ENCODE measurements at regions not wholly inside any gene's neighbourhood (a gene's known extent, or its start where the extent isn't known, plus 50 kb on each side); places are given as distances from the start of the nearest gene placed in this dataset.

DNA sequence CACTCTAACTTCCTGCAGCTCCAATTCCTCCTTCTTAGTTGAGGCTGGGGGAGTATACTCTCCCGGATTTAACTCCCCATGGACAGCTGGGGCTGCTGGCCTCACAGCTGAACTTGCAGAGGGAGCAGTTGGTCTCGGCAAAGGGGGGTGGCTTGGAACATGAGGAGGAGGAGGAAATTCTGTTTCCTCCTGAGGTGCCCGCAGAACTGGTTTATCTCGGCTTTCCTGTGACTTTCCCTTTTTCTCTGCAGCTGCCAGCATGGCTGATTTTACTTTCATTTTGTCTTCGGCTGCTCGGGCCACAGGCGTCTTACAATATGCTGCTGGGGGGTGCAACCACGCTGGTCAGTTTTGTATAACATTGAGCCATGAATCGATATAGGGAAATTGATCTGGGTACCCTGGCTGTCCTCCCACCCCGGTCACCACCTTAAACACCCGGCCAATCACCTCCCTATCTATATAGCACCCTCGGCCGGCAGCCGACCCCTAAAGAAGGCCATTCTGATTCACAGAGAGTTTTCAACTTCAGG is 1317.6 kb downstream of the TMEM121 start:
- no peak for DNase-seq (ENCODE audit: low read depth)

DNA sequence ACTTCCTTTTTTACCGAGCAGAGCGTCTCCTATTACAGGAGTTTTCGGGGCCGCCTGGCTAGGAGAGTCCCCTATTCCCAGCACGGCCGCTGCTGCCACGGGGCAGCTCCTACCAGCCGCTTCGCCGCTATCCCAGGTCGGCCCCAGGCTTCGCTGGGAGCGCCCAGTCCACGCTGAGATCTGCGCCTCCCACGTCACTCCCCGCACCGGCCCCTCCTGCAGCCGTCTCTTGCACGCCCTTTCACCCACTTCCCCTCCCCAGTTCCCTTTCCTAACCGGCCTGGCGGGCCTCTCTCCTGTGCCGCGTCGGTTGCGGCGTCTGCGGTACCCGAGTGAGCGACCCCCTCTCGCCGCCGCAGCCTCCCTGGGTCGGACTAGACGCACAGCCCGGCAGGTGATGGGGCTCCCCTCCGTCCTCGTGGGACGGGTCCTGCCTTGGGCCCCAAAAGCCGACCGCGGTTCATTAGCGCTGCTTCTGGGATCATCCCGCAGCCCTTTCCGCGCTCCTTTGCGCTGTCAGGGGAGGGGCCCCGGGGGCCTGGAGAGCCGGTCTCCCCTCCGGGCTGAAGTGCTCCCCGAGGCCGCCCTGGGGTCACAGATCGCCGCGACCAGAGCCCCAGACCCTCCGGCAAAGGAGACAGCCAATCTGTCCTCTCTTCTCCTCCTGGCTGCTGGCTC is 1318.4 kb downstream of the TMEM121 start:
- peak; percentile 47 for DNase-seq (ENCODE audit: low read depth)

DNA sequence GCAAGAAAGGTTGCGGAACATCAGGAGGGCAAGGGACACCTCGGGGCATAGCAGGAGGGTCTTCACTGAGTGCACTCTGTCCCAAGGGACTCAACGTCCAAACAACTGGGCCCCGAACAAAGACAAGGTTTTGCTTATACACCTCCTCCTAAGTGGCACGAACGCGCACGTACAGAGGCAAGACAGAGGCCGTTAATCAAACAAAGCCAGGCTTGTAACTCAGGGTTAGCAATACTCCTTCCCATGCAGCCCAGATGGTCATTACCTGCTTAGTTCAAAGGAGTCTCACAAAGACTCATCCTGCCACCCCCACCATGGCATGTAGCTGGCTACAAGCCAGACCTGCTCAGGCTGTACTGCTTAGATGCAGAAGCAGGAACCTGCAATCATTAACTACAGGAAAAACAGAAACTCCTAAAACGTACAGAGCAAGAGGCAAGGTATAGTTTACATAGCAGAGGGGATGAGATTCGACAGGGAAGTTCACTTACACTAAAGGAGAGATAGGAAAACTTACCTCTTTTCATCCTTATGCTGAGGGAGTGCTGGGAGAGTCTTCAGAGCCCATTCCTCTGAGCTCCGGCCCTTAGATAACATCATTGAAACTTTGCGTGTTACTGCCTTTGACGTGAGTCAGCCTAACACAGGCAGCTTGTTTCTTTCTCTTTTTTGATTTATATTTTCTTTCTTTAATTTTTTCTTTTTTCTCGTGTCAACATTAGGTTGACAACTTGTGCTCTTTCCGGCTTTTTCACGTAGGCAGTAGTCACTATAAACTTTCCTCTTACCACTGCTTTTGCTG is 1319.1 kb downstream of the TMEM121 start:
- DNase-seq (ENCODE audit: low read depth) = no peak

DNA sequence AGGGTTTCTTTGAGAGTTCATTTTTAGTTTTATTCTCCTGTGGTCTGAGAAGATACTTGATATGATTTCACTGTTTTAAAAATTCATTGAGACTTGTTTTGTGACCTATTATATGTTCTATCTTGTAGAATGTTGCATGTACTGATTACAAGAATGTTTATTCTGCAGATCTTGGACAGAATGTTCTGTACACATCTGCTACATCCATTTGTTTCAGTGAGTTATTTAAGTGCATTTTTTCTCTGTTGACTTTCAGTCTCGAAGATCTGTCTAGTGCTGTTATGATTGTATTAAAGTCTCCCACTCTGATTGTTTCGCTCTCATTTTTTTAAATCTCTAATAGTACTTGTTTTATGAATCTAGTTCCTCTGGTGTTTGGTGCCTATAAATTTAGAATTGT is 1319.8 kb downstream of the TMEM121 start:
- no peak for DNase-seq (ENCODE audit: low read depth)

DNA sequence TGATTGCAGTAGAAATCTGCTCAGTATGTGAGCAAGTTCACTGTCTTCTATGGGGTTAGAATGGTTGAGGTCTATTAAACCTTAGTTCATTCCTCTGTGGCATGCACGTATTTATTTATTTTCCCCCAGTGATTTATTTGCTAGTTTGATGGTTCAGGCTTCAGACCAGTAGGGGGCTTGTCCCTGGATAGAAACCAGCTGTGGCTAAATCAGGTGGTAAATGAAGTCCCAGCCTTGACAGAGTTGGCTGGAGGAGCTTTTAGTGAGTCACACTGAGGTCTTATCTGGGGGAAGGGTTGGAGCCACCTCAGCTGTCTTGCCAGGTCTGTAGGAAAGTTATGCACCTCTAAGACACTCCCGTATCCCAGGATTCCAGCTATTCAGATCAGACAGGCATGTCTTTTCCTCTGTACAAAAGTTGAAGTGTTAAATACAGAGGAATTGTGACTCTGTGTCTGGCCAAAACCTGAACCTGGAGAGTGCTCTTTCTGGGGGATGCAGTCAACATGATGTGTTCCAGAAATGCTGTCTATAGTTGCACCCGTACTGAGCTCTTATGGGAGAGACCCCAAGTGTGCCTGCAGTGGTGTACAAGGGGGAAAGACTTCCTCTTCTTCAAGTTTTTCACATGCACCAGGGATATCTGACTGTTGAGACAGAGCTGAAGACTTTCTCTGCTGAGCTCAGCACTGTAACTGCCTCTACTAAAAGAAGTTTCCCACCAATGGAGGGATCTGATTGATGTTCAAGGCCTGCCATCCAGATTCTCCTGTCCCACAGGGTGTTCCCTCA is 1322.1 kb downstream of the TMEM121 start:
- DNase-seq (ENCODE audit: low read depth) = no peak

DNA sequence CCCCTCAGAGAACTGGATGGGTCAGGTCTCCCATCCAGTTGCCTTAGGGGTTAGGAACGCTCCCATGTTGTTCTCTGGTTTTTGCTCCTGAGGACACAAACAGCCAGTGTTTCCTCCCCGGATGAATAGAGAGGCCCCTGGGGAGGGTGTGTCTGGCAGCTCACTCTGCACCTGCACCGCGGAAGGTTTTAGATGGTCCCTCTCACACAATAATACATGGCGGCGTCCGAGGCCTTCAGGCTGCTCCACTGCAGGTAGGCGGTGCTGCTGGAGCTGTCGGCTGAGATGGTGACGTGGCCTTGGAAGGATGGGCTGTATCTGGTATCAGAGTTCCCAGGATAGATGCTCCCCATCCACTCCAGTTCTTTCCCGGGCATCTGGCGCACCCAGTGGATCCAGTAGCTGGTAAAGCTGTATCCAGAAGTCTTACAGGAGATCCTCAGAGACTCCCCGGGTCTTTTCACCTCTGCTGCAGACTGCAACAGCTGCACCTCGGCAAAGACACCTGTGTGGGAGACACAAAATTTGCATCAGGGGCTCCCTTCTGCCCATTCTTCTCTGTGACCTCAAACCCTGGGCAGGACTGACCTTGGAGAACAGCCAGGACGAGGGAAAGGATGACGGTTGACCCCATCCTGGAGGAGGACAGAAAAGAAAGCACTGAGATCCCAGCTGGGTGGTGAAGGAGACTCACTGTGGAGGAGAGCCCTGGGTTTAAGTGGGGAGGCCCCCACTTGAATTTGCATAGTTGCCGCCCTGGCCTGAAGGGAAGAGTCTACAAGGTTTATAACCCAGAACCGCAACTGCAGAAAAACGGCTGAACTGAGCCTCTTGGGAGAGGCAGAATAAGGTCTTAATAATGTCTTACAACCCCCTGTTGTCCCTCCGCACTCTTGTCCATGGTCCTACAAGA is 1324.8 kb downstream of the TMEM121 start:
- no peak for DNase-seq (ENCODE audit: low read depth)

DNA sequence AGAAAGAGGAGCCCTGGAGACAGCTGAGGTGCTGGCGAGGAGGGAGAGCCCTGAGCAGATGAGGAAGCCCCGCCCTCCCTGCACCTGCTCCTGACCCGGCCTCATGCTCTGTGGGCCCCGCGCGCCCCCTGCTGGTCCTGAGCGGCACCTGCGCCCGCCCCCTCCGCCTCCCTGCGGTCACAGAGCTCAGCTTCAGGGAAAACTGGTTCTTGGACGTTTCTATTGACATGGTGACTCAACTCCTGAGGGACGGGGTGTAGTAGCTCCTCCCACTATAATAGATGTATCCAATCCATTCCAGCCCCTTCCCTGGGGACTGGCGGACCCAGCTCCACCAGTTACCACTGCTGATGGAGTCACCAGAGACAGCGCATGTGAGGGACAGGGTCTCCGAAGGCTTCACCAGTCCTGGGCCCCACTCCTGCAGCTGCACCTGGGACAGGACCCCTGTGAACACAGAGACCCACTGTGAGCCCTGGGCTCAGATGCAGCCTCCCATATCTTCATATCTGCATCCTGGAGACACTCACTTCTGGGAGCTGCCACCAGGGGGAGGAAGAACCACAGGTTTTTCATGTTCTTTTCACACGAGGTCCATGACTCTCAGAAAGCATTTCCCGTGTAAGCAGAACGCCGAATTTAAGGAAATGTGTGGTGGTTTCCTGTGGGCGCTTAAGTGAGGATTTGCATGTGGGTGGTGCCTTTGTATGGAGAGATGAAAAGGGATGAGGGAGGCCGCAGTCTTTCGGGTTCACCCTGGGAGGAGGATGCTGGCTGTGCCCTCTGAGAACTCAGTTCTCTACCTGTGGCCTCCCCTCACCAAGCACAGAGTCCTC is 1346.4 kb downstream of the TMEM121 start:
- peak; percentile 73 for DNase-seq (ENCODE audit: low read depth)

DNA sequence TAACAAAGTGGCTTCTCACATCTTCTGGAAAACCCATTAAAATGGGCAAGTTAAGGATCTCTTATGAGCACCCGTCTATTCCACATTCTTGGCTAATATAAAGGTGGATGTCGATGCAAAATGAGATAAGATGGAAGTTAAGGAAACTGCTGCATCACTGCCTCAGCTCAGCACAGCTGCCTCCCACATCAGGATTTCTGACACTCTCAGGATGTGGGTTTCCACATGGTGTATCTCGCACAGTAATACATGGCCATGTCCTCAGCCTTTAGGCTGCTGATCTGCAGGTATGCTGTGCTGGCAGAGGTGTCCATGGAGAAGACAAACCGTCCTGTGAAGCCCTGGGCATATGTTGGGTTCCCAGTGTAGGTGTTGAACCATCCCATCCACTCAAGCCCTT is 1348.0 kb downstream of the TMEM121 start:
- DNase-seq (ENCODE audit: low read depth) = no peak

DNA sequence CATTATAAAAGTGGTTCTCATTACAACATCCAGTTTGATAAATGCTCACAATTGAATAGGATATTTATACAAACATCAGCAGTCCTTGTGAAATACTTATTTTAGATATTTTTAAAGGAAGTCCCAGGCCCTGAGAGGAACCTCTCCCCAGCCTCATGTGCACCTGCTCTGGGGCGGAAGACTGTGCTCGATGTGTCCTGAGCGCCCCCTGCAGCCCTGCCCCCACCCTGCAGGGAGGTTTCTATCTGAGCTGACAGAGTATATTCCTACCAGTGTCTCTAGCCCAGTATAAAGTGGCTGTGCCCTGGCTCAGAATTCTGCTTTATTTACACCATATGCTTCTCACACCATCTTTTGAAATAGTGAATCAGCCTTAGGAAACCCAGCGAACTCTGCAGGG is 1349.1 kb downstream of the TMEM121 start:
- DNase-seq (ENCODE audit: low read depth) = peak; percentile 9

DNA sequence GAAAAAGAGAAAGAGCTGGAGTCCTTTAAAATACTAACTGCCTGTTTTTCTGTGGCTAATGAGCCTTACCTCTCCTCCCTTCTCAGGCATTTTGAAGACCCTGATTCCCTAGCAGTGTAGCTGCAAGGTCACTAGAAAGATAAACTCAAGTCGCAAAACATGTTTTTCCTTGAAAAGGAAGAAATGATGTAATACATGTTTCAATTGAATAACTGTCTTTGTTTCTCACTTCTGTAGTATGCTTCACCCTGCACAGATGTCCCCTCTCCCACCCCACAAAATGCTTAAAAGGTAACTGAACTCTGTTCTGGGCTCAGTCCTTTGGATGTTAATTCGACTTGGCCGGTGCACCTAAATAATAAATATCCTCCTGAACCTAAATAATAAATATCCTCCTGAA is 1350.3 kb downstream of the TMEM121 start:
- no peak for DNase-seq (ENCODE audit: low read depth)

DNA sequence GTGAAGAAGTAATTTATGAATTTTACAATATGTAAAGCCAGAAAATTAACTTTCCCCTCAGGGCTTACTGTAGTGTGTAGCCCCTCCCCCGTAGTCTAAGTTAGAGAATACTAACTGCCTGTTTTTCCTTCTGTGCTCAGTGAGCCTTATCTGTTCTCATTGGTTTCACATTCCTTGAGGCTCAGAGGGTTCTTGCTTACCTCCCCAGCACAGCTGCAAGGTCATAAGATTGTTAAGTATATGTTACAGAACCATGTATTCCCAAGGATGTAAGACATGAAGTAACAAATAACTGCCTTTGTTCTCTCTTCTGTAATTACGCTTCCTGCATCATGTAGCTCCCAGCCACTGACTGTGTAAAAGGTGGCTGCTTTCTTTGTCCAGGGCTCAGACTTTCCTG is 1351.1 kb downstream of the TMEM121 start:
- no peak for DNase-seq (ENCODE audit: low read depth)

DNA sequence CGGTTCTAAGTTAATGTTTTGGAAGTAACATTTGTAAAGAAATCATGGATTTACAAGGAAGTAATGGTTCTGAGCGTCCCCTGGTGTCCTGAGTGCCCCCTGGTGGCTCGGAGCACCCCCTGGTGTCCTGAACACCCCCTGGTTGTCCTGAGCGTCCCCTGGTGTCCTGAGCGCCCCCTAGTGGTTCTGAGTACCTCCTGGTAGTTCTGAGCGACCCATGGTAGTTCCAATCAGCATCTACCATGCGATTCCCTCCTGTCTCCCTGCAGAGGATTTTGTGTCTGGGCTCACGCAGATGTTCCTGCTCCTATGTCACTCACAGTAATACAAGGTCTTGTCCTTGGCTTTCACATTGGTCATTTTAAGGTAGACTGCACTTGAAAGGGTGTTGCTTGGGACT is 1352.9 kb downstream of the TMEM121 start:
- peak; percentile 21 for DNase-seq (ENCODE audit: low read depth)

DNA sequence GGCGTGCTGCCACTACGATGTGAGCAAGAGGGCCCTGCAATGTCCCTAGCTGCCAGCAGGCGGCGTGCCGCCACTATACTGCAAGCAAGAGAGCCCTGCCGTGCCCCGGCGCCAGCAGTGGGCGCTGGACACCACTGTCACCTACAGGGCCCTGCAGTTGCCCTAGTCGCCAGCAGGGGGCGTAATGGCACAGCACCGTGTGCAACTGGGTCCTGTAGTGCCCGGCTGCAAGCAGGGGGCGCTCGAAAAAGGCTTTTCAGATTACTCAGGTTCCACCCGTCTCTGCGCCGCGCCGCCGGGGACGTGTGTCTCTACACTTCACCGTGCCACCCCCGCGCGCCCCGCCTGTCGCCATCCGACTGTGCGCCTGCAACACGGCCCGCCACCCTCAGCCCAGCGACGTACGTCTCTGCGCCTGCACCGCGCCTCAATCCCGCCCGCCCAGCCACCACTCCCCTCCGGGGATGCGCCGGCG is 1356.9 kb downstream of the TMEM121 start:
- DNase-seq (ENCODE audit: low read depth) = peak; percentile 14
